ENCODE measurements at regions not wholly inside any gene's neighbourhood (a gene's known extent, or its start where the extent isn't known, plus 50 kb on each side); places are given as distances from the start of the nearest gene placed in this dataset.

GRCh38 chr20:52794853-52795252, 177.3 kb upstream of the TSHZ2 start:
- H3K9me3 ChIP-seq (ENCODE audit: low read length) = 0 out of 2 replicates have a peak, but pooled peaks cover 5% of the 10 kb centered on the region
- H2AFZ ChIP-seq (ENCODE audit: low read length) = no peak overlapping the region
- no peaks in the 10 kb centered on the region for H3K4me1 ChIP-seq (ENCODE audit: insufficient read depth, low read length)
- no peaks in the 10 kb centered on the region for H3K36me3 ChIP-seq (ENCODE audit: low read depth, low read length)
- ATAC-seq (no peak), DNase-seq (no peak)
- H3K9ac ChIP-seq (ENCODE audit: low read length) = no peak overlapping the region
- POLR2A ChIA-PET (ENCODE audit: unreplicated experiment) = no interaction called here
- no peak overlapping the region for H3K4me2 ChIP-seq (ENCODE audit: low read length)
- H3K9me2 ChIP-seq (replicated peaks; ENCODE audit: low read length) = no peaks in the 10 kb centered on the region
- BruUV-seq (replicated peaks) = no TSS peak
- H3K27me3 ChIP-seq (ENCODE audit: low read length) = 0 out of 2 replicates have a peak, but pooled peaks cover 6% of the 10 kb centered on the region
- no peaks in the 10 kb centered on the region for H3F3A ChIP-seq (ENCODE audit: low read length, unreplicated experiment)
- H4K20me1 ChIP-seq (ENCODE audit: low read length) = no peaks in the 10 kb centered on the region
- TF ChIP-seq CTCF (conservative IDR thresholded peaks at IDR 0.05; ENCODE audit: low read depth, low read length) (no peak), EZH2phosphoT487 (IDR thresholded peaks at IDR 0.05; ENCODE audit: borderline replicate concordance, low read length) (no peak), EZH2 (IDR thresholded peaks at IDR 0.05; ENCODE audit: low read length, unreplicated experiment) (no peak)
- intact Hi-C loops (cut with micrococcal nuclease) = no loop called here
- H3K79me2 ChIP-seq (ENCODE audit: low read length) = no peaks in the 10 kb centered on the region
- CTCF ChIA-PET = no interaction called here
- no peak overlapping the region for H3K27ac ChIP-seq (ENCODE audit: low read length)
- no peak overlapping the region for H3K4me3 ChIP-seq (ENCODE audit: low read length)

GRCh38 chr20:52793339-52793963, 178.7 kb upstream of the TSHZ2 start:
- CTCF ChIA-PET = no interaction called here
- Histone ChIP-seq H3K9me3 (ENCODE audit: low read length) (0 out of 2 replicates have a peak, but pooled peaks cover 11% of the 10 kb centered on the region), H3K4me1 (ENCODE audit: insufficient read depth, low read length) (no peaks in the 10 kb centered on the region), H4K20me1 (ENCODE audit: low read length) (no peaks in the 10 kb centered on the region), H3K27ac (ENCODE audit: low read length) (no peak overlapping the region), H2AFZ (ENCODE audit: low read length) (no peak overlapping the region), H3K27me3 (ENCODE audit: low read length) (peaks cover 13% of the 10 kb centered on the region; the same call in 1 of the 2 replicates), H3K79me2 (ENCODE audit: low read length) (no peaks in the 10 kb centered on the region), H3K36me3 (ENCODE audit: low read depth, low read length) (no peaks in the 10 kb centered on the region), H3K9me2 (replicated peaks; ENCODE audit: low read length) (no peaks in the 10 kb centered on the region), H3F3A (ENCODE audit: low read length, unreplicated experiment) (no peaks in the 10 kb centered on the region), H3K4me3 (ENCODE audit: low read length) (no peak overlapping the region), H3K4me2 (ENCODE audit: low read length) (no peak overlapping the region), H3K9ac (ENCODE audit: low read length) (no peak overlapping the region)
- no peak for TF ChIP-seq CTCF (conservative IDR thresholded peaks at IDR 0.05; ENCODE audit: low read depth, low read length)
- TF ChIP-seq EZH2 (IDR thresholded peaks at IDR 0.05; ENCODE audit: low read length, unreplicated experiment) = no peak
- no peak for TF ChIP-seq EZH2phosphoT487 (IDR thresholded peaks at IDR 0.05; ENCODE audit: borderline replicate concordance, low read length)
- ATAC-seq (no peak), DNase-seq (no peak)
- intact Hi-C loops (cut with micrococcal nuclease) = no loop called here
- no TSS peak for BruUV-seq (replicated peaks)
- POLR2A ChIA-PET (ENCODE audit: unreplicated experiment) = no interaction called here

GRCh38 chr20:52791091-52791490, 181.1 kb upstream of the TSHZ2 start:
- intact Hi-C loops (cut with micrococcal nuclease) = no loop called here
- ATAC-seq = no peak
- BruUV-seq (replicated peaks) = no TSS peak

More at GRCh38 chr20:52791091-52791490, 181.1 kb upstream of the TSHZ2 start:
- Histone ChIP-seq H2AFZ (ENCODE audit: low read length) (no peak overlapping the region), H3K4me3 (ENCODE audit: low read length) (no peak overlapping the region), H3F3A (ENCODE audit: low read length, unreplicated experiment) (no peaks in the 10 kb centered on the region), H3K27me3 (ENCODE audit: low read length) (peaks cover 19% of the 10 kb centered on the region; the same call in 1 of the 2 replicates), H3K9me3 (ENCODE audit: low read length) (0 out of 2 replicates have a peak, but pooled peaks cover 6% of the 10 kb centered on the region), H3K9ac (ENCODE audit: low read length) (no peak overlapping the region), H3K4me1 (ENCODE audit: insufficient read depth, low read length) (no peaks in the 10 kb centered on the region), H3K36me3 (ENCODE audit: low read depth, low read length) (no peaks in the 10 kb centered on the region), H3K4me2 (ENCODE audit: low read length) (no peak overlapping the region), H4K20me1 (ENCODE audit: low read length) (no peaks in the 10 kb centered on the region), H3K9me2 (replicated peaks; ENCODE audit: low read length) (no peaks in the 10 kb centered on the region), H3K27ac (ENCODE audit: low read length) (no peak overlapping the region), H3K79me2 (ENCODE audit: low read length) (no peaks in the 10 kb centered on the region)
- ChIA-PET CTCF (no interaction called here), POLR2A (ENCODE audit: unreplicated experiment) (no interaction called here)
- DNase-seq = no peak
- TF ChIP-seq EZH2 (IDR thresholded peaks at IDR 0.05; ENCODE audit: low read length, unreplicated experiment) = no peak
- no peak for TF ChIP-seq CTCF (conservative IDR thresholded peaks at IDR 0.05; ENCODE audit: low read depth, low read length)
- no peak for TF ChIP-seq EZH2phosphoT487 (IDR thresholded peaks at IDR 0.05; ENCODE audit: borderline replicate concordance, low read length)
